ENCODE measurements at regions not wholly inside any gene's neighbourhood (a gene's known extent, or its start where the extent isn't known, plus 50 kb on each side); places are given as distances from the start of the nearest gene placed in this dataset.

DNA sequence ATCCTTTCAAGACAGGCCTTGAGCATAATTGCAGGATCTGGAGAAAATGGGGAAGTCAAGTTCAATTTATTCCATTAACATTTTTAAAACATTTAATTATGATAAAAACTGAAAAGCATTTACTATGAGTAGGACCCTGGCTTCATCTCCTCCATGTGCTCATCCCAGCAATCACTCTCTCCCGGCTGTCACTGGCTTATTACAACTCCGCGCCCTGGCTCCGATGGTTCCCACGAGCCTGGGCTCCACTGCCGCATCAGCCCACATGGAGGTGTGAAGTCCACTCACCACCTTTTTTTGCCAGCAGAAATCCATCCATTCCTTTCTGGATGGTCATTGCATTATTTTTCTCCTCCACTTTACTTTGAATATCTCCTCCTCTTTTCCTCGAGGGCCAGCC, 194.4 kb downstream of the EMP1 start:
- Histone ChIP-seq H3K9me3 (ENCODE audit: control insufficient read depth, insufficient read depth, low read length) (no peaks in the 10 kb centered on the region), H3K4ac (ENCODE audit: low read depth, low read length) (no peak overlapping the region)
- dilution Hi-C loops (cut with HindIII; ENCODE audit: low sequenced_read_pairs, unreplicated experiment) = no loop called here

More for the DNA sequence above, 194.4 kb downstream of the EMP1 start:
- H3K4me1 ChIP-seq (ENCODE audit: control insufficient read depth, insufficient read depth, low read length) = no peaks in the 10 kb centered on the region
- H4K91ac ChIP-seq (ENCODE audit: insufficient read depth, low read depth, low read length) = no peak overlapping the region
- H2AFZ ChIP-seq (replicated peaks; ENCODE audit: low read length, poor library complexity) = no peak overlapping the region
- no peak overlapping the region for H2BK120ac ChIP-seq (ENCODE audit: low read depth, low read length)
- intact Hi-C loops (cut with micrococcal nuclease) = no loop called here
- H3K18ac ChIP-seq (ENCODE audit: low read depth, low read length) = no peak overlapping the region
- no peak overlapping the region for H3K4me3 ChIP-seq (ENCODE audit: insufficient read depth, low read depth, low read length)
- no peak overlapping the region for H3K56ac ChIP-seq (ENCODE audit: extremely low read depth, insufficient read depth, low read length)
- no peak overlapping the region for H3K9ac ChIP-seq (ENCODE audit: low read depth, low read length)
- H4K8ac ChIP-seq (ENCODE audit: low read depth in 2 of 2, low read length in 2 of 2) = no peak overlapping the region
- no peak overlapping the region for H2BK15ac ChIP-seq (ENCODE audit: low read depth, low read length)
- ATAC-seq (ENCODE audit: low read depth) = no peak
- no peak overlapping the region for H3K14ac ChIP-seq (replicated peaks; ENCODE audit: low read depth, low read length)
- ChIA-PET POLR2A (ENCODE audit: unreplicated experiment) (no interaction called here), CTCF (no interaction called here)
- H3K9me1 ChIP-seq (ENCODE audit: insufficient read depth, low read length) = no peaks in the 10 kb centered on the region
- H3K23ac ChIP-seq (ENCODE audit: low read depth, low read length) = no peak overlapping the region
- no TSS peak for BruUV-seq (replicated peaks)
- H3K36me3 ChIP-seq (ENCODE audit: control insufficient read depth, insufficient read depth, low read length) = no peaks in the 10 kb centered on the region
- H3K27ac ChIP-seq (ENCODE audit: insufficient read depth, low read length) = no peak overlapping the region
- no peak overlapping the region for H4K5ac ChIP-seq (ENCODE audit: low read depth, low read length)
- in situ Hi-C loops (cut with MboI; ENCODE audit: low sequenced_read_pairs) = no loop called here
- H4K20me1 ChIP-seq (ENCODE audit: insufficient read depth, low read length) = no peaks in the 10 kb centered on the region
- DNase-seq = no peak
- WGBS, 2 experiments (ENCODE audit: extremely low coverage in 2 of 2, insufficient read length in 1 of 2) = 60% methylated on average over 4 of the region's 7 CpGs; no CpG with 5 or more reads in 1 of the 2 experiments
- no peaks in the 10 kb centered on the region for H3K79me1 ChIP-seq (ENCODE audit: low read depth in 1 of 2, low read length in 2 of 2)
- H2BK5ac ChIP-seq (ENCODE audit: low read depth, low read length, poor library complexity, severe bottlenecking) = no peak overlapping the region
- H2BK20ac ChIP-seq (ENCODE audit: low read depth, low read length) = no peak overlapping the region
- TF ChIP-seq SMC3 (IDR thresholded peaks at IDR 0.05; ENCODE audit: low read depth, low read length) = no peak
- no peak for TF ChIP-seq CHD1 (IDR thresholded peaks at IDR 0.05; ENCODE audit: low read depth, low read length)
- no peak for TF ChIP-seq FOS (IDR thresholded peaks at IDR 0.05; ENCODE audit: low read depth, low read length)
- no peak for TF ChIP-seq MAZ (IDR thresholded peaks at IDR 0.05; ENCODE audit: borderline replicate concordance, low read depth, low read length)
- TF ChIP-seq NFE2L2 (IDR thresholded peaks at IDR 0.05; ENCODE audit: low read depth, low read length) = no peak
- no peak for TF ChIP-seq POLR2A (IDR thresholded peaks at IDR 0.05; ENCODE audit: low read depth, low read length)
- no peak for TF ChIP-seq BHLHE40 (IDR thresholded peaks at IDR 0.05; ENCODE audit: low read depth, low read length)
- no peak for TF ChIP-seq RFX5 (IDR thresholded peaks at IDR 0.05; ENCODE audit: low read depth, low read length)
- TF ChIP-seq CEBPB (IDR thresholded peaks at IDR 0.05; ENCODE audit: low read depth, low read length) = no peak
- TF ChIP-seq, protein P1, sequence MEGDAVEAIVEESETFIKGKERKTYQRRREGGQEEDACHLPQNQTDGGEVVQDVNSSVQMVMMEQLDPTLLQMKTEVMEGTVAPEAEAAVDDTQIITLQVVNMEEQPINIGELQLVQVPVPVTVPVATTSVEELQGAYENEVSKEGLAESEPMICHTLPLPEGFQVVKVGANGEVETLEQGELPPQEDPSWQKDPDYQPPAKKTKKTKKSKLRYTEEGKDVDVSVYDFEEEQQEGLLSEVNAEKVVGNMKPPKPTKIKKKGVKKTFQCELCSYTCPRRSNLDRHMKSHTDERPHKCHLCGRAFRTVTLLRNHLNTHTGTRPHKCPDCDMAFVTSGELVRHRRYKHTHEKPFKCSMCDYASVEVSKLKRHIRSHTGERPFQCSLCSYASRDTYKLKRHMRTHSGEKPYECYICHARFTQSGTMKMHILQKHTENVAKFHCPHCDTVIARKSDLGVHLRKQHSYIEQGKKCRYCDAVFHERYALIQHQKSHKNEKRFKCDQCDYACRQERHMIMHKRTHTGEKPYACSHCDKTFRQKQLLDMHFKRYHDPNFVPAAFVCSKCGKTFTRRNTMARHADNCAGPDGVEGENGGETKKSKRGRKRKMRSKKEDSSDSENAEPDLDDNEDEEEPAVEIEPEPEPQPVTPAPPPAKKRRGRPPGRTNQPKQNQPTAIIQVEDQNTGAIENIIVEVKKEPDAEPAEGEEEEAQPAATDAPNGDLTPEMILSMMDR (conservative IDR thresholded peaks at IDR 0.05; ENCODE audit: low read depth, low read length) = no peak
- TF ChIP-seq MXI1 (IDR thresholded peaks at IDR 0.05; ENCODE audit: borderline replicate concordance, low read depth, low read length) = no peak
- TF ChIP-seq, protein P2, sequence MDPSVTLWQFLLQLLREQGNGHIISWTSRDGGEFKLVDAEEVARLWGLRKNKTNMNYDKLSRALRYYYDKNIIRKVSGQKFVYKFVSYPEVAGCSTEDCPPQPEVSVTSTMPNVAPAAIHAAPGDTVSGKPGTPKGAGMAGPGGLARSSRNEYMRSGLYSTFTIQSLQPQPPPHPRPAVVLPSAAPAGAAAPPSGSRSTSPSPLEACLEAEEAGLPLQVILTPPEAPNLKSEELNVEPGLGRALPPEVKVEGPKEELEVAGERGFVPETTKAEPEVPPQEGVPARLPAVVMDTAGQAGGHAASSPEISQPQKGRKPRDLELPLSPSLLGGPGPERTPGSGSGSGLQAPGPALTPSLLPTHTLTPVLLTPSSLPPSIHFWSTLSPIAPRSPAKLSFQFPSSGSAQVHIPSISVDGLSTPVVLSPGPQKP (IDR thresholded peaks at IDR 0.05; ENCODE audit: borderline replicate concordance, low read depth, low read length) = no peak
- no peak for TF ChIP-seq RCOR1 (IDR thresholded peaks at IDR 0.05; ENCODE audit: insufficient replicate concordance, low read length)
- TF ChIP-seq, protein P3, sequence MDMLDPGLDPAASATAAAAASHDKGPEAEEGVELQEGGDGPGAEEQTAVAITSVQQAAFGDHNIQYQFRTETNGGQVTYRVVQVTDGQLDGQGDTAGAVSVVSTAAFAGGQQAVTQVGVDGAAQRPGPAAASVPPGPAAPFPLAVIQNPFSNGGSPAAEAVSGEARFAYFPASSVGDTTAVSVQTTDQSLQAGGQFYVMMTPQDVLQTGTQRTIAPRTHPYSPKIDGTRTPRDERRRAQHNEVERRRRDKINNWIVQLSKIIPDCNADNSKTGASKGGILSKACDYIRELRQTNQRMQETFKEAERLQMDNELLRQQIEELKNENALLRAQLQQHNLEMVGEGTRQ (IDR thresholded peaks at IDR 0.05; ENCODE audit: low read depth, low read length) = no peak
- no peak for TF ChIP-seq RAD21 (IDR thresholded peaks at IDR 0.05; ENCODE audit: low read length)
- no peak for TF ChIP-seq MAFK (IDR thresholded peaks at IDR 0.05; ENCODE audit: low read depth, low read length)
- no peak overlapping the region for H2AK9ac ChIP-seq (replicated peaks; ENCODE audit: low read depth, low read length, poor library complexity)
- H2AK5ac ChIP-seq (ENCODE audit: low read depth, low read length) = no peak overlapping the region
- no peak overlapping the region for H3K4me2 ChIP-seq (ENCODE audit: low read depth, low read length)
- H3K27me3 ChIP-seq (ENCODE audit: control insufficient read depth, insufficient read depth, low read length) = no peaks in the 10 kb centered on the region

Data from IMR-90 (cell line).